HUDEP-2 (cell line): ENCODE measurements at regions not wholly inside any gene's neighbourhood (a gene's known extent, or its start where the extent isn't known, plus 50 kb on each side); places are given as distances from the start of the nearest gene placed in this dataset.
"Not testable (repeated sequence)": the region's sequence is repeated elsewhere in the genome, so short reads cannot be mapped to it uniquely, and the experiment has no call there.

ENCODE experiments used
- DNase-seq, 76 experiments: peaks; one replicate each; lab custom pipeline; 2025; ENCODE audit not compliant: unreplicated experiment in 76 of 76; lab: John Stamatoyannopoulos, UW

GRCh38 chr14:29351996-29352705, 575.5 kb downstream of the PRKD1 start:
- no peak for DNase-seq

DNA sequence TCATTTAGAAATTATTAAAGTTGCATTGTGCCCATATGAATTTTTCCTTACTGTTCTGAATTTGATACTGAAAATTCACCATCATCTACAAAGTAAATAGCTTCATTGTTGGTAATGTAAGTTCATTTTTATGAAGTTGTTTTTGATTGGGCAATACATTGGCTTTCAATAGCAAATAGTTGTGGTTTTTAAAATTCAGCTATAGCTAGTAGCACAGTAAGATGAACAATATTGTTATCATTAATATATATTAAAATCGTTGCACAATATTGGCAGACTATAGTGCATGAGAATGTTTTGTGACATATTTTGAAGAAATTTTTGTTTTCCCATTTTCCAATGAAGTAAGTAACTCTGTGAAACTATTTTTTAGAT, 575.0 kb downstream of the PRKD1 start:
- no peak for DNase-seq

GRCh38 chr14:29353513-29353912, 574.1 kb downstream of the PRKD1 start:
- DNase-seq: no peak

DNA sequence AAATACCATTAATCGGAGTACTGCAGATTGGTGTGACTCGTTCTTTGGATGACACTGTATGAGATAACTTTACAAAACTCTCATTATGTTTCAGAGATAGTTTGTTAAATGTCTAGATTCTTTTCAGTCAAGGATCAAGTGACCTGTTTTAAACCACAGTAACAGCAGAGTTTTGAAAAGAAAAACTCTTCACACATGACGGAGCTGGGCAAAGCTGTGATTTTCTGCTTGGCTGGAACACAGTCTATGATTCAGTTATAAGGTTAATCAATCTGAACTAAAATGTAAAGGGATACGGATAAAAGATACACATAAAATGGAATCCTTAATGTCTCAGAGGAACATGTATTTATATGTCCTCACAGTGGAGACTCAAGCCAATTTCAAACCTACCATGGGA, 573.2 kb downstream of the PRKD1 start:
- DNase-seq: no peak

GRCh38 chr14:29355331-29355730, 572.3 kb downstream of the PRKD1 start:
- no peak for DNase-seq

DNA sequence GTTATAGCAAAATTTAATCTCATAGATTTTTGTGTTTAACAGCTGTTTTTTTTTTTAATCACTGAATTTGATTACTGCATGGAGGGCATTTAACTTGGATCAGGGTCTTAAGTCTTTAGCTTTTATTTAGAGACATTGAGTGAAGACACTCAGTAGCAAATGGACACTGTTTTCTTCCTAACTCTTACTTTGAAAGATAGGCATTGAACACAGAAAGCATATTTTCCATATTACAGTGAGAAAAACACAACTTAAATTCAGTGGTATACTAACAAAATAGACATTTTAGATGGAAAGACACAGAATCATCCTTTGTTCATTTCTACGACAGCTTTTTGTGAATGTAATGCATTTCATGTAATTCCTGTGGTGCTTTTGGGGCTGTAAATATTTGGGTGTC, 571.8 kb downstream of the PRKD1 start:
- DNase-seq: no peak

DNA sequence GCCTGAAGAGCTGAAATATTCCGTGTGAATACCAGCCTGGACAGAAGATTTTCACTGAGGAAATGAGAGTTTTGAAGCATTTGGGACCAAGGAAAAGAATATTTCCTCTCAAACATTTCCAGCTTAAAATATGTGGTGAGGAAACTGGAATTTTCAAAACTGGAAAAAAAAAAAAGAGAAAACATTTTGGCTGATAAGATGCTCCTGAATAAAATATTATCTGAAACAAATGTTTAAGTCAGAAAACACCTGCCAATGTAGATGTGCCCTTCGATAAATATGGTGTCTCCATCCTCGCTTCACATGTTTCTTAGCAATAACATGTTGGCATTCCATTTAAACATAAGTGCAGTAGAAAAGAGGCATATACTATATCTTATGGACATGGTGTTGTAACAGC, 567.0 kb downstream of the PRKD1 start:
- no peak for DNase-seq

DNA sequence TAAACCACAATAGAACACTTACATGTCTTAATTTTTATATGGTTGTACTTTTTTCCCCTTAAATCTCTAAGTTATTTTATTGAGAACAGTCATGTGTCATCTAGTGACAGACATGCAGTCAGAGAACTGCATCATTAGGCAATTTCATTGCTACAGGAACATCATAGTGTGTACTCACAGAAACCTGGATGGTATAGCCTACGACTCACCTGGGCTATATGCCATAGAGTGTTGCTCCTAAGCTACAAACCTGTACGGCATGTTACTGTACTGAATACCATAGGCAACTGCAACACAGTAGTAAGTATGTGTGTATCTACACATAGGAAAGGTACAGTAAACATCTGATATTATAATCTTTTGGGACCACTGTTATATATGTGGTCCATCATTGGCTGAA, 557.6 kb downstream of the PRKD1 start:
- no peak for DNase-seq

DNA sequence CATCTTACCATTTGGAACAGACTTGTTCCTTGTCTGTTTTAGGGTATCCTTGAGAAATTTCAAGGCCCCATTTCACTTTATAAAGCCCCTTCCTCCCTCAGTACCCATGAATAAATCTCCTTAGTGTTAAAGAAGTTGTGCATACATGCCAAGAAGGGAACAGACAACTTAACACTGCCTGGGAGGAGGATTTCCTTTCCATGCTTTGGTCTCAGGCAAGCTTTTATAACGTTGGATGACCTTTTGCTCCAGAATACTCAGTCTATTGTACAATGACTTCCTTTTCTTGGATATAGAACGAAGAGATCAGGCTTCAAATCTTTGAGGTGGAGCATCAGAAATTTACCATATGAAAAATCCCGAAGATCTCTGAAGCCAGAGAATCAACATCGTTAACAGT, 551.4 kb downstream of the PRKD1 start:
- DNase-seq: no peak

DNA sequence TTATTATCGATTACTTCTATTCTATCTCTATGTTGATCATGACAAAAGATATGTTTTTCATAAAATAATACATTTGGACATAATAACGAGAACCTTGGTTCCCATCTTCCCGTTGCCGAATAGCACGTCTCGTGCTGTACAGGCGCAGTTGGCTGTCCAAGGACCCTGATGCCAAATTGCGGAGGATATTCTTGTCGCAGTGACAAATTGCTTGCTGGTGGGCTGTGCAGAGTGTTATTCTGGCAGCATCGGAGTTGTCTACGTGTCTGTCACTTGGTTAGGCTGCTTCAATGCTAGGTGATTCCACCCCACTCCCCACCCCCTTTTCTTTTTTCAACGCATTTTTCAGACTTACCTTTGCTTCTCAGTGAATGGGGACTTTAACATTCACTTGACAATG, 546.8 kb downstream of the PRKD1 start:
- DNase-seq: no peak

- no peak for DNase-seq
Measured at GRCh38 chr14:29388571-29388970, 539.1 kb downstream of the PRKD1 start.

- no peak for DNase-seq
Measured at GRCh38 chr14:29390081-29390832, 537.4 kb downstream of the PRKD1 start.

DNA sequence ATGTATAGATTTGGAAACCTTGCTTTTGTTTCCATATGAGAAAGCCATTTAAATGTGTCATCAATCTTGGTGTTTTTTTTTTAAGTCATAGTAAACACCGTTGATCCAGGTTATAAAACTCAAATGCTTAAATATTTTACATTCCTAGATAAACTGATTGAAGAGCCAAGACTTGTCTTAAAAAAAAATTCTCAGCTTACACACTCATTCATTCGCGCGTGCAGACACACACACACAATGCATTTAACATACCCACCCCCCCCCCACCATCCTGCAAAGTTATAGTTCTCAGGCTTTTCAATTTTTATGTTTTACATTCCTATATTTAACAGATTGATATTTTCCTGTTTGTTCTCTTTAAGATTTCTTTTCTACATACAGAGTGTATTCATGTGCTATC, 536.4 kb downstream of the PRKD1 start:
- no peak for DNase-seq

GRCh38 chr14:29391801-29392200, 535.8 kb downstream of the PRKD1 start:
- DNase-seq: no peak

- no peak for DNase-seq
Measured at GRCh38 chr14:29392287-29392686, 535.4 kb downstream of the PRKD1 start.

GRCh38 chr14:29403091-29403490, 524.6 kb downstream of the PRKD1 start:
- DNase-seq: no peak

DNA sequence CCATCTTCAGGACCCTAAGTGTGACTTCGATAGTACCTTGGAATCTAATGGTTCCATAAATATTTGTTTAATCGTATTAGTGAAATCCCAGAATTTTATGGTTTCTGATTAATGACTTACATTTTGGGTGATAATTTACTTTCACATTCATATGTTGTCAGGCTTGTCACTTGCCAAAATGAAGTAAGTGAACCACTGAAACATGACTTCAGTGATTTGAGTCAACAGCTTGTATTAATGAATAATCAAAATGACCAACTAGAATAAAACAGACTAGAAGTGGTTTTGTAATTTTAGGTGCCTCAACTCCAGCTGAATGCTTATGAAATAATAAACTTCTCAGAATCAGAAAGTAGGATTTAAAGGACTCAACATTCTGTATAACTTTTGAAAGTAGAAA, 517.1 kb downstream of the PRKD1 start:
- no peak for DNase-seq

DNA sequence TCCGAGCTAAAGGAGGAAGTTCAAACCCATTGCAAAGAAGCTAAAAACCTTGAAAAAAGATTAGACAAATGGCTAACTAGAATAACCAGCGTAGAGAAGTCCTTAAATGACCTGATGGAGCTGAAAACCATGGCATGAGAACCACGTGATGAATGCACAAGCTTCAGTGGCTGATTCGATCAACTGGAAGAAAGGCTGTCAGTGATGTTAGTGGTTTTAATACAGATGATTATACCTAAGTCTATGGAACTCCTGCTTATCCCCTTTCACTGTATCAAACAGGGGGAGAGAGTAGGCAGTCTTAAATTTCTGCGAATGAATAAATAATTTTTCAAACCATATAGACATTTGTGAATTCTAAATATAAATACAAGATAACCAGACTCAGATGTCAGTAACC, 512.7 kb downstream of the PRKD1 start:
- DNase-seq: not testable (repeated sequence)

GRCh38 chr14:29419736-29420135, 507.9 kb downstream of the PRKD1 start:
- DNase-seq: no peak

GRCh38 chr14:29421156-29421728, 506.4 kb downstream of the PRKD1 start:
- no peak for DNase-seq

- DNase-seq: no peak
Measured at GRCh38 chr14:29425705-29426482, 501.8 kb downstream of the PRKD1 start.
